ENCODE measurements at regions not wholly inside any gene's neighbourhood (a gene's known extent, or its start where the extent isn't known, plus 50 kb on each side); places are given as distances from the start of the nearest gene placed in this dataset.

- no TSS peak for BruUV-seq (replicated peaks)
Measured at GRCh38 chr7:1340031-1340430, 107.4 kb downstream of the UNCX start.

More at GRCh38 chr7:1340031-1340430, 107.4 kb downstream of the UNCX start:
- H3K36me3 ChIP-seq (ENCODE audit: control insufficient read depth in 2 of 2, extremely low read depth in 1 of 2, insufficient read depth in 2 of 2, low read length in 2 of 2): no peaks in the 10 kb centered on the region
- H3K27ac ChIP-seq (ENCODE audit: insufficient read depth, low read depth, low read length): no peak overlapping the region
- CTCF ChIA-PET: no interaction called here
- H3K27me3 ChIP-seq (ENCODE audit: control insufficient read depth in 2 of 2, insufficient read depth in 2 of 2, low read length in 2 of 2): peaks cover 0 to 3% of the 10 kb centered on the region in 2 experiments
- intact Hi-C loops (cut with micrococcal nuclease) (no loop called here), dilution Hi-C loops (cut with MboI; ENCODE audit: extremely low pct_ligation_motif_present, low sequenced_read_pairs) (no loop called here)
- no peaks in the 10 kb centered on the region for H3K79me2 ChIP-seq (ENCODE audit: control insufficient read depth, insufficient read depth, low read length)
- POLR2A ChIA-PET: no interaction called here
- H3K9me3 ChIP-seq (replicated peaks; ENCODE audit: control insufficient read depth, insufficient read depth, low read length): no peaks in the 10 kb centered on the region
- no peak for TF ChIP-seq POLR2AphosphoS5 (IDR thresholded peaks at IDR 0.05; ENCODE audit: insufficient read depth, low read depth, low read length)
- no peak for TF ChIP-seq CTCF (IDR thresholded peaks at IDR 0.05; ENCODE audit: extremely low read depth in 1 of 2, insufficient read depth in 1 of 2, low read depth in 1 of 2, low read length in 2 of 2)
- TF ChIP-seq MAX (IDR thresholded peaks at IDR 0.05; ENCODE audit: insufficient read depth, insufficient read length): no peak
- TF ChIP-seq MYC (IDR thresholded peaks at IDR 0.05; ENCODE audit: low read depth, low read length): no peak
- TF ChIP-seq EZH2 (IDR thresholded peaks at IDR 0.05; ENCODE audit: borderline replicate concordance, low read depth, low read length, severe bottlenecking): no peak
- no peak for TF ChIP-seq GATA2 (IDR thresholded peaks at IDR 0.05; ENCODE audit: insufficient read depth, insufficient read length, low read depth, low read length)
- TF ChIP-seq JUN (IDR thresholded peaks at IDR 0.05; ENCODE audit: borderline replicate concordance, insufficient read depth, insufficient read length, low read depth): no peak
- no peak for TF ChIP-seq FOS (IDR thresholded peaks at IDR 0.05; ENCODE audit: borderline replicate concordance, insufficient read depth, low read length)
- no peak for TF ChIP-seq POLR2A (IDR thresholded peaks at IDR 0.05; ENCODE audit: low read depth, low read length)
- no peak for FAIRE-seq
- no peak overlapping the region for H2AFZ ChIP-seq (ENCODE audit: low read depth, low read length)
- no peak for DNase-seq (ENCODE audit: low read depth, low spot score)
- H3K9me1 ChIP-seq (replicated peaks; ENCODE audit: control insufficient read depth, extremely low read depth, insufficient read depth, low read length): no peaks in the 10 kb centered on the region
- no peaks in the 10 kb centered on the region for H4K20me1 ChIP-seq (replicated peaks; ENCODE audit: control insufficient read depth, extremely low read depth, insufficient read depth, low read length)
- no peaks in the 10 kb centered on the region for H3K4me1 ChIP-seq (ENCODE audit: control insufficient read depth, extremely low read depth, insufficient read depth, low read length)
- H3K4me3 ChIP-seq (replicated peaks in 1 of 3; ENCODE audit: insufficient read depth in 1 of 3, low read depth in 1 of 3, low read length in 3 of 3): no peak overlapping the region
- H3K9ac ChIP-seq (replicated peaks; ENCODE audit: extremely low read depth, insufficient read depth, low read length): no peak overlapping the region
- H3K4me2 ChIP-seq (ENCODE audit: insufficient read depth, low read length): no peak overlapping the region
